C4-2B (cell line): ENCODE measurements at regions not wholly inside any gene's neighbourhood (a gene's known extent, or its start where the extent isn't known, plus 50 kb on each side); places are given as distances from the start of the nearest gene placed in this dataset.

Experiments
- H3K27ac ChIP-seq: fragments of 450-650 bp; 2 replicates; pipeline ENCODE4 v1.5.1; 2017
- ZFX ChIP-seq: fragments of 450-650 bp; IDR thresholded peaks from 2 replicates; pipeline ENCODE4 v1.6.1; 2017
- TF ChIP-seq, protein P1 (sequence below): fragments of 450-650 bp; conservative IDR thresholded peaks from 2 replicates; pipeline ENCODE4 v1.5.1; 2017; ENCODE audit warnings: mild to moderate bottlenecking

- TF ChIP-seq ZFX: no peak
- TF ChIP-seq, protein P1, sequence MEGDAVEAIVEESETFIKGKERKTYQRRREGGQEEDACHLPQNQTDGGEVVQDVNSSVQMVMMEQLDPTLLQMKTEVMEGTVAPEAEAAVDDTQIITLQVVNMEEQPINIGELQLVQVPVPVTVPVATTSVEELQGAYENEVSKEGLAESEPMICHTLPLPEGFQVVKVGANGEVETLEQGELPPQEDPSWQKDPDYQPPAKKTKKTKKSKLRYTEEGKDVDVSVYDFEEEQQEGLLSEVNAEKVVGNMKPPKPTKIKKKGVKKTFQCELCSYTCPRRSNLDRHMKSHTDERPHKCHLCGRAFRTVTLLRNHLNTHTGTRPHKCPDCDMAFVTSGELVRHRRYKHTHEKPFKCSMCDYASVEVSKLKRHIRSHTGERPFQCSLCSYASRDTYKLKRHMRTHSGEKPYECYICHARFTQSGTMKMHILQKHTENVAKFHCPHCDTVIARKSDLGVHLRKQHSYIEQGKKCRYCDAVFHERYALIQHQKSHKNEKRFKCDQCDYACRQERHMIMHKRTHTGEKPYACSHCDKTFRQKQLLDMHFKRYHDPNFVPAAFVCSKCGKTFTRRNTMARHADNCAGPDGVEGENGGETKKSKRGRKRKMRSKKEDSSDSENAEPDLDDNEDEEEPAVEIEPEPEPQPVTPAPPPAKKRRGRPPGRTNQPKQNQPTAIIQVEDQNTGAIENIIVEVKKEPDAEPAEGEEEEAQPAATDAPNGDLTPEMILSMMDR: no peak
- H3K27ac ChIP-seq: no peak overlapping the region
Measured at GRCh38 chr6:156699017-156699421, 78.2 kb upstream of the ARID1B start.

- H3K27ac ChIP-seq: no peak overlapping the region
- TF ChIP-seq ZFX: no peak
- TF ChIP-seq, protein P1: no peak
Measured at GRCh38 chr6:156698239-156699016, 78.8 kb upstream of the ARID1B start.

DNA sequence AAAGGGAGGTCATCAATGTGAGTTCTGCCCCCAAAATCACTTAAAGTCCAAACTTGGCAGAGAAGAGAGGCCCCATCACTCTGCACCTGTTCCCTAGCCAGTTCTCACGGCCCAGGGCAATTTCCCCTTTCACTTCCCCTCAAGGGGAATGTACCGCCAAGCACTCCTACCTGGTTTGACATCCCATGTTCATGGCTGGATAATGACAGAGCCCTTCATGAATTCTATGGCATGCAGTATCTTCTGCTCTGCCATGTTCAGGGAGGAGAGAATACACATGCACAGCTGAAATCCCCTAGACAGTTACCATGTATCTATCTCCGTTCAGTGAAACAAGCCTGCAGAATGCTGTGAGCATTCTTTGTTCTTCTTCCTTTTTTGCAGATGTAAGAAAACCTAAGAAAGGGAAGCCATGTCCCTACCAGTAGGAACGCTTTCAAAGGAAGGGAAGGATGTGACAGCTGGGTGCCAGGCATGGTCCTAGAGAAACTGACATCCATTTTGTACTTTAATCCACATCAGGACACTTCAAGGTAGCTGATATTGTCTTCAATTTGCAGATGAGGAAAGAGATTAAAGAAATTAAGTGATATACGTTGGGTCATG, 79.8 kb upstream of the ARID1B start:
- TF ChIP-seq, protein P1: no peak
- no peak for TF ChIP-seq ZFX
- no peak overlapping the region for H3K27ac ChIP-seq

DNA sequence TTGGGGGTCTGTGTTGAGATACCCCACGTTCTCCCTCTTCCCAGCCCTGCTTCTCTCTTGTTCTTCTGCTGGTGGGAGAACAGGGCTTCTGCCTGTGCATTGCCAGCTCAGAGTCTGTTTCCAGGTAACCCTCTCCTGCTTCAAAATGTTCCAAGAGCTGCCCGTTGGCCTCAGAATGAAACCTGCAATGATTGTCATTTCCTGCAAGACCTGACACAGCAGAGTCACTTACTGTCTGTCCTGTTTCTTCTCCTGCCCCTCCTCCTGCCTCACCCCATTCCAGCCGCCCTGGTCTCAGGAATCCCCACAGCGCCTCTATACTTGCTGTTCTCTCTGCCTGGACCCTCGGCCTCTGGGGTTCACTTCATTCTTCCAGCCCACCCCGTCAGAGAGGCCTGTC, 81.4 kb upstream of the ARID1B start:
- TF ChIP-seq, protein P1: no peak
- no peak for TF ChIP-seq ZFX
- no peak overlapping the region for H3K27ac ChIP-seq

GRCh38 chr6:156694679-156695078, 82.5 kb upstream of the ARID1B start:
- no peak for TF ChIP-seq ZFX
- TF ChIP-seq, protein P1: no peak
- H3K27ac ChIP-seq: no peak overlapping the region

GRCh38 chr6:156691018-156691417, 86.2 kb upstream of the ARID1B start:
- H3K27ac ChIP-seq: no peak overlapping the region
- TF ChIP-seq ZFX: no peak
- TF ChIP-seq, protein P1: no peak

DNA sequence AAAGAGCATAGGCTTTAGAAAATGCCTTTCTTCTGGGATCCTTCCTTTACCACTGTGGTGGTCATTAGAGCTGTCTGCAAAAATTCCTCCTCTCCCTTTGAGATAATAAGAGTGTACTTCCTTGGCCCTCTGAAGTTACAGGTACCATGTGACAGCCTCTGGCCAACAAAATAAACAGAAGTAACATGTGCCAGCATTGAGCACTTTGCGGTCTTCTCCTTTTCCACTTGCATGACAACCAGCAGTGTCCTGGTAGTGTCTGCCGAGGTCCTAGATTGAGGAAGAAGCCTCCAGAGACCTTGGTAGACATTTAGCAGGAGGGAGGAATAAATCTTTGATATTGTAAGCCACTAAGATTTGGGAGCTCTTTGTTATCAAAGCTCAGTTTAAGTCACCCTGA, 87.5 kb upstream of the ARID1B start:
- TF ChIP-seq, protein P1: no peak
- no peak for TF ChIP-seq ZFX

More for the DNA sequence above, 87.5 kb upstream of the ARID1B start:
- no peak overlapping the region for H3K27ac ChIP-seq
